ENCODE measurements at regions not wholly inside any gene's neighbourhood (a gene's known extent, or its start where the extent isn't known, plus 50 kb on each side); places are given as distances from the start of the nearest gene placed in this dataset.
"Not testable (repeated sequence)": the region's sequence is repeated elsewhere in the genome, so short reads cannot be mapped to it uniquely, and the experiment has no call there.

DNA sequence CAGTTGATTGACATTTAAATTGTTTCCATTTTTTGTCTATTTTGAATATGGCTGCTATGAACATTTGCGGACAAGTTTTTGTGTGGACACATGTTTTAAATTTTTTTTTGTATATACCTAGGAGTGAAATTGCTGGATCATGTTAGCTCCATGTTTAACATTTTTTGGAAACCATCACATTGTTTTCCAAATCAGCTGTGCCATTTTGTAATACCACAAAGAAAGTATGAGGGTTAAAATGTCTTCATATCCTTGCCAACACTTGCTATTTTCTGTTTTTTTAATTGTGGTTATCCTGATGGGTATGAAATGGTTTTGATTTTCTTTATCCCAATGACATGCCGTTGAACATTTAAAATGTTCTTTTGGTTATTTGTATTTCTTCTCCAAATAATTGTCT, 52.1 kb downstream of the CARTPT start:
- no peak for DNase-seq

DNA sequence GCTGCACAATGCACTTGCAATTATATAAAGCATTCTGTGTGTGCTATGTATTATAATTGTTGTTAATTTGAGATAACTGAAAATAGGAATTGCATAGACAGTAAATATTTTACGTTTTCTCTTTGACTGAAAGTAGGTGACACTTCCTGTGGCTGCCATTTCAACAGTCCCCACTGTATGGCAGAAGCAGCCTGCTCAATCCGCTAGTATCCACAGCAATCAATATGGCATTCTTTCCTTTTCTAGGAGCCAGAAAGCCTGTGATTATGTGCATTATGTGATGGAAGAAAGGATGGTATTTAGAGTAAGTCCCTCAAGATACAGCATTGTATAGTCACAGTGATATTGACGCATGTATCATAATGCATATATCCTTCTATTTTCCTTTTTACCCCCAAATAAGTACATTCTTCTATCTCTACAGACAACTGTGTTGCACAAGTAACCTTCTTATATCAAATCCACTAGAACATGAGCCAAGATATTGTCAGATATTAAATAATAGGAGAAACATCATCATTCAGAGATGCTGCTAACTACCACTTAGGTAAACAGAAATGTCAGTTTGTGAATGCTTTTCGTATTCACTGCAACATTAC, 59.7 kb downstream of the CARTPT start:
- no peak for DNase-seq

- DNase-seq = no peak
These were observed 61.5 kb downstream of the CARTPT start for GRCh38 chr5:71780597-71780996.

- no peak for DNase-seq
These were observed 63.3 kb downstream of the CARTPT start for GRCh38 chr5:71782393-71782770.

DNA sequence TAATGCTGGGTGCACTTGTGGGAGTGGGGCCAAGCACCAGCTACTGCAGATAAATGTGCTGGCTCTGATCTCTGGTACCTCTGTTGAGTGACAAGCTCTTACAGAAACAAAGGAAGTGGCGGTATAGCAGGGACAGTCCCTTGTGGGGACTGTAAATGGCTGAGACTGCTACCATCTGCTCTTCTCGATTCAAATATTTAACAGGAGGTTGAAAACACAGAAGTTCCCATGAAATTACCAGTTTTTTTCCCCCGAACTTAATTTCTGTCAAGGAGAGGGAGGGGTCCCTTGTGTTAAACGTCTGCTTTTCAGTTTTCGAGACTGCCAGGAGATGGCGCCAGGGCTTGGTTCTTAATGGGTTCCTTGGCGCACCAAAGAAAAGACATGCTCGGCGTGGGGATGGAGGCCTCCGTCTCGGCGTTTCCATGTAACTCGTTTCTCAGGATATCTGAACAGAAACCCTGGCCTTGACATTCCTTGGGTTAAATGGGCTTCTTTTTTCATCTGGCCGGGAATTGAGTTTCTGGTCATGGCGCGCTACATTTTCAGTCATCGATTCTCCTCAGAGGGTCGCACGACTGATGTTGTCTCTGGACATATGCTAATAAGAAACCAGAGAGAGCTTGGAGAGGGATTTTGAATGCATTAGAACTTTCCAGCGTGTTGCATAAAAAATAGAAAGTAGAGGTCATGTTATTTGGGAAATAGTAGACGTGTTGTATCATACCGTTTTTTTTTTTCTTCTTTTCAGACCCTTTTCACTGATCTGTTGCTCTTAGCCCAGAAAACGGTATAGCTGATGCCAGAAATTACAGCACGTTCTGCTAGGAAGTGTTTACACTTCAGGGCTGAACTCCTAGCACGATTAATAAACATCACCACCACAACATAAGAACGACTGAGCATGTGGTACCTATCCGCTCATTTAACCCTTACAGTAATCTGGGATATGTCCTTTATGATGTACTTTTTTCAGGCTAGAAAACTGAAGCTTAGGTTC, 64.0 kb downstream of the CARTPT start:
- peak; percentile 37 for DNase-seq

DNA sequence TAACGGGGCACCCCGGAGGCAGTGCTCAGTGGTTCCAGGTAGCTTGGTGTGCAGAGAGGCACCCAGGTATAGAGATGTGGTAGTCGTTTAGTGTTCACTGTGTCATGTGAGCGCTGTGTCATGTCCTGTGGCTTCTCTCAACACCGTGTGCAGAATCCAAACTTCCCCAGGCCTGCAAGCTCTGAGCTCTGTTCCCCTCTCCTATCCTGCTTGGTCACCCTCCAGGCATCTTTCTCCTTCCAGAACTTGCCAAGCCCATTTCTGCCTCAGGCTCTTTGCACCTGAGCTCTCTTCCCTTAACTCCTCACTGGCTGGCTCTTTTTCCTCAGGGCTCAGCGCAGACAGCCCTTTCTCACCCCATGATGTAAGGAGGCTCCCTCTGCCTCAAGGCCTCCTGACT, 64.8 kb downstream of the CARTPT start:
- DNase-seq = no peak

GRCh38 chr5:71786337-71787055, 67.4 kb downstream of the CARTPT start:
- DNase-seq = no peak

- no peak for DNase-seq
These were observed 69.7 kb downstream of the CARTPT start for GRCh38 chr5:71788794-71789193.

GRCh38 chr5:71789746-71790145, 70.7 kb downstream of the CARTPT start:
- DNase-seq = no peak

- DNase-seq = no peak
These were observed 71.4 kb downstream of the CARTPT start for GRCh38 chr5:71790433-71790832.

DNA sequence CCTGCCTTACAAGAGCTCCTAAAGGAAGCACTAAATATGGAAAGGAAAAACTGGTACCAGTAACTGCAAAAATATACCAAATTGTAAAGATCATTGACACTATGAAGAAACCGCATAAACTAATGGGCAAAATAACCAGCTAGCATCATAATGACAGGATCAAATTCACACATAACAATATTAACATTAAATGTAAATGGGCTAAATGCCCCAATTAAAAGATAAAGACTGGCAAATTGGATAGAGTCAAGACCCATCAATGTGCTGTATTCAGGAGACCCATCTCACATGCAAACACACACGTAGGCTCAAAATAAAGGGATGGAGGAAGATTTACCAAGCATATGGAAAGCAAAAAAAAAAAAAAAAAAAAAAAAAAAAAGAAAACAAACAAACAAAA, 73.0 kb downstream of the CARTPT start:
- DNase-seq = not testable (repeated sequence)

- DNase-seq = no peak
These were observed 75.1 kb downstream of the CARTPT start for GRCh38 chr5:71794061-71794695.

GRCh38 chr5:71802673-71803072, 83.6 kb downstream of the CARTPT start:
- DNase-seq = no peak

- DNase-seq = no peak
These were observed 87.6 kb downstream of the CARTPT start for GRCh38 chr5:71806711-71807110.

DNA sequence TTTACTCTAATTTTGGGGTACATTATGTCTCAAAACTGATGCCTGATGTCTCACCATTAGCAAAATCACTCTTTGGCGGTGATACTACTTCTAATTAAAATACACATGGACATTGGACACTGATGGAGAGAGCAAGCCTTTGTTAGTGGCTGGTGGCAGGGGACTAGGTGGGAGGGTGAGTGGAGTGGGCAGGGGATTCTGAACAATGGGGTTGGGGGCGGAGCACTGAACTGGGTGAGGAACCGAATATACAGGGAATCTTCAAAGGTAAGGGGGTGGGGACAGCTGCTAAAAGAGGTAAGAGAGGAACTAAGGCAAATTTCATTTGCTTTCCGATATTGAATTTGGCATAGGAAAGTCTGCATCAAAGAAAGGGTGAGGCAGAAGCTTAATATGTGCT, 88.8 kb downstream of the CARTPT start:
- no peak for DNase-seq

GRCh38 chr5:71809446-71809845, 90.4 kb downstream of the CARTPT start:
- DNase-seq = no peak

- DNase-seq = no peak
These were observed 90.9 kb downstream of the CARTPT start for GRCh38 chr5:71810023-71810422.

GRCh38 chr5:71810471-71811195, 91.6 kb downstream of the CARTPT start:
- DNase-seq = no peak

GRCh38 chr5:71811779-71812178, 92.7 kb downstream of the CARTPT start:
- no peak for DNase-seq

DNA sequence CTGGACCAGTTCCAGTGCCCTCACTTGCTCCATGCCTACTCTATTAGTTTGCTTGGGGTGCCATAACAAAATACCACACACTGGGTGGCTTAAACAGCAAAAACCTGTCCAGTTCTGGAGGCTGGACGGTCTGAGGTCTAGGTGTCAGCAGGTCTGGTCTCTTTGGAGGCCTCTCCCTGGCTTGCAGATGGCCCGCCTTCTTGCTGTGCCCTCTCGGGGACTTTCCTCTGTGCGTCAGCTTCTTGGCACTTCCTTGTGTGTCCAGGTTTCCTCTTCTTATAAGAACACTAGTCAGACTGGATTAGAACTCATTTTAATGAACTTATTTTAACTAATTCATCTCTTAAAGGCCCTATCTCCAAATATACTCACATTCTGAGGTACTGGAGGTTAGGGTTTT, 97.2 kb downstream of the CARTPT start:
- no peak for DNase-seq

DNA sequence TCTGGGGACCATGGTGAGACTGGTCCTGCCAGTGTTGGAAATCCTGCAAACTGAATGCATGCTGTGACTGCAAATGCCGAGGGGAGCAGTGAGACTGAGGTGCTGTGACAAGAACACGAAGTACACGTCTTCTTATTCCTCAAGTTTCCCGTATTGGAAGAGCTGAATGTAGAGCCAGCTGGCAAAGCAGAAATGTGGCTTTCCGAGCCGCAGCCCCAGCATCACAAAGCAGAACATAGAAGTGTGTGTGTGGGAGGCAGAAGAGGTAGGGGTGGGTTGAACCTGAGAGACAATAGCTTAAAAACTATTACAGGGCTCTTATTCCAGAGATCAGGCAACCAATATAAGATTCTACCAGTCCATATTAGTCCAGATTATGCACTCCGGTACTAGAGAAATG, 98.8 kb downstream of the CARTPT start:
- DNase-seq = no peak

DNA sequence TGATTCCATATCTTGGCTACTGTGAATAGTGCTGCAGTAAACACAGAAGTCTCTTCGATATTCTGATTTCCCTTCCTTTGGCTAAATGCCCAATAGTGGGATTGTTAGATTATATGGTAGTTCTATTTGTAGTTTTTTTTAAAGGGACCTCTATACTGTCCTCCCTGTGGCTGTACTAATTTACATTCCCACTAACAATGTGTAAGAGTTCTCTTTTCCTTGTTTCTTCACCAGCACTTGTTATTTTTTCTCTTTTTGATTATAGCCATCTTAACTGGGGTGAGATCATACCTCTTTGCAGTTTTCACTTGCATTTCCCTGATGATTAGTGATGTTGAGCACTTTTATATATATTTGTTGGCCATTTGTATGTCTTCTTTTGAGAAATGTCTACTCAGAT, 102.0 kb downstream of the CARTPT start:
- DNase-seq = no peak

- not testable (repeated sequence) for DNase-seq
These were observed 103.0 kb downstream of the CARTPT start for GRCh38 chr5:71822065-71822464.
